Mucosa of descending colon (tissue), 3 donors: ENCODE measurements at regions not wholly inside any gene's neighbourhood (a gene's known extent, or its start where the extent isn't known, plus 50 kb on each side); places are given as distances from the start of the nearest gene placed in this dataset.

Experiments
- ATAC-seq: fragments of 200-7000 bp; cut with Tn5 transposase; one replicate; pipeline ENCODE4 v1.9.1; 2020; ENCODE audit warnings: mild to moderate bottlenecking, moderate library complexity
- DNase-seq, 3 donors: peaks; one replicate each; pipeline ENCODE4 v3.0.0-alpha.2; 2020
- H3K36me3 ChIP-seq: fragments of 200-600 bp; one replicate; pipeline ENCODE4 v1.8.0; 2021; ENCODE audit warnings: low read depth, mild to moderate bottlenecking
- H3K4me1 ChIP-seq: fragments of 200-600 bp; one replicate; pipeline ENCODE4 v1.8.0; 2021; ENCODE audit warnings: low read depth, mild to moderate bottlenecking
- H3K4me3 ChIP-seq: fragments of 200-600 bp; one replicate; pipeline ENCODE4 v1.8.0; 2021; ENCODE audit warnings: mild to moderate bottlenecking
- H3K9me3 ChIP-seq: fragments of 200-600 bp; one replicate; pipeline ENCODE4 v1.8.0; 2021; ENCODE audit warnings: mild to moderate bottlenecking
- intact Hi-C, 2 donors: fragments of 100-400 bp; cut with DNase I in 1 of 2; cut with micrococcal nuclease in 1 of 2; formaldehyde crosslinking; loops; one replicate each; pipeline versions ENCODE4 v1.11.0 to v1.11.1; 2022; cut with DNase I, micrococcal nuclease
- TF ChIP-seq, protein P1 (sequence below): fragments of 200-600 bp; IDR thresholded peaks from one replicate; pipeline ENCODE4 v1.8.0; 2022; ENCODE audit warnings: antibody characterized with exemption, mild to moderate bottlenecking
- donor health status: DM: no; HTN: no; CAD: no; lungs with moderate emphysema.
- donor health status: DM: no; HTN: no; CAD: no.
- donor health status: DM: no; HTN: yes; CAD: no.

DNA sequence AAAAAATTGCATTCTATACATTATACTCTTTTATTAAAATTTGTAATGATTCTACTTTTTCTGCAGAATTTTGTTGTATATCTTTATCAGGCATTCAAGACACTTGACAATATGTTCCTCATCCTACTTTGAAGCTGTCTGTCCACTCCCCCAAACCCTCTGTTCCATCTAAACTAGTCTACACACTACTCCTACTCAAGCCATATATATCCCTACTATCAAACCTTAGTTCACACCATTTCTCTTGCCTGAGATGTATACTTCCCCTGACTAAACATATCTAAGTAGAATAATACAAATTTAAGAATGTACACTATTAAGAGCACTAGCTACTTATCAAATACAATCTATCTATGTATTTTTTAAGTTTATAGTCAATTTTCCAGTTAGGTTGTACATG lies 107.1 kb upstream of the FTMT start:
- Histone ChIP-seq H3K9me3 (no peaks in the 10 kb centered on the region), H3K36me3 (no peaks in the 10 kb centered on the region), H3K4me1 (no peaks in the 10 kb centered on the region), H3K4me3 (no peak overlapping the region)
- TF ChIP-seq, protein P1, sequence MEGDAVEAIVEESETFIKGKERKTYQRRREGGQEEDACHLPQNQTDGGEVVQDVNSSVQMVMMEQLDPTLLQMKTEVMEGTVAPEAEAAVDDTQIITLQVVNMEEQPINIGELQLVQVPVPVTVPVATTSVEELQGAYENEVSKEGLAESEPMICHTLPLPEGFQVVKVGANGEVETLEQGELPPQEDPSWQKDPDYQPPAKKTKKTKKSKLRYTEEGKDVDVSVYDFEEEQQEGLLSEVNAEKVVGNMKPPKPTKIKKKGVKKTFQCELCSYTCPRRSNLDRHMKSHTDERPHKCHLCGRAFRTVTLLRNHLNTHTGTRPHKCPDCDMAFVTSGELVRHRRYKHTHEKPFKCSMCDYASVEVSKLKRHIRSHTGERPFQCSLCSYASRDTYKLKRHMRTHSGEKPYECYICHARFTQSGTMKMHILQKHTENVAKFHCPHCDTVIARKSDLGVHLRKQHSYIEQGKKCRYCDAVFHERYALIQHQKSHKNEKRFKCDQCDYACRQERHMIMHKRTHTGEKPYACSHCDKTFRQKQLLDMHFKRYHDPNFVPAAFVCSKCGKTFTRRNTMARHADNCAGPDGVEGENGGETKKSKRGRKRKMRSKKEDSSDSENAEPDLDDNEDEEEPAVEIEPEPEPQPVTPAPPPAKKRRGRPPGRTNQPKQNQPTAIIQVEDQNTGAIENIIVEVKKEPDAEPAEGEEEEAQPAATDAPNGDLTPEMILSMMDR: no peak
- ATAC-seq (no peak), DNase-seq (no peak)
- intact Hi-C loops: no loop called here

DNA sequence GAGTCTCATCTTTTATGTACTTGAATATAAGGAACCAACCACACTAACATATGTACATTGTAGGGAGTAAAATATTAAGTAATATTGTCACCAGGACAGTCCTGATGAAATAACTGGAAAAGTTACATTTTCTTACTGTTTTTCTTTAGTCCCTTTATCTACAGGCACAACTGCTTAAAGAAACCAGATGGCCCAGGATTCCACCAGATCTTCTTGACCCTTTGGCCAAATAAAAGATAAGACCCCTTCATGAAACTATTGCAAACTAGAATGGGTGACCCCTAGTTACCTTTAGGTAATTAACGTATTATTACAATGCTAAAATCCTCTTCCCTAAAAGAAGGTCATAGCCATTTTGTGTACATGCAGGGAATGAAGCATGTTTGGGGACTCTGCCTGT lies 106.3 kb upstream of the FTMT start:
- Histone ChIP-seq H3K4me3 (no peak overlapping the region), H3K4me1 (no peaks in the 10 kb centered on the region), H3K36me3 (no peaks in the 10 kb centered on the region), H3K9me3 (no peaks in the 10 kb centered on the region)
- ATAC-seq: no peak
- intact Hi-C loops: no loop called here
- DNase-seq: no peak
- TF ChIP-seq, protein P1: no peak

DNA sequence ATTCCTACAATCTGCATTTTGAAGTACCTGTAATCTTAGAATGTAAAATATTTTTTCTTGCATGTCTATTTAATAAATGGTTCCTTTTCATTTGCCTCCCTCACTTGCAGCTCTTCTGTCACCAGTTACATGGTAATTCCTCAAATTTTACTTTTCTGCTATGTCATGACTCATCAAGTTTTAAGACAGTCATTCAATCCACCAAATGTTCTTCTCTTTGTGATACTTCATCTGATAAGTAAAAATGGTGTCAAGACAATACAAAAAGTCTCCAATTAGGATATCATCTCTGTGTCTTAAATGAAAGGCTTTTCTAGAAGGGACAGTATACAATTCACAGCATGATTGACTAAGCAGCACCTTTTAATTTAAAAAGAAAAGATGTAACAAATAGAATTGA lies 104.9 kb upstream of the FTMT start:
- DNase-seq (no peak), ATAC-seq (no peak)
- H3K9me3 ChIP-seq: no peaks in the 10 kb centered on the region
- TF ChIP-seq, protein P1: no peak
- no peaks in the 10 kb centered on the region for H3K36me3 ChIP-seq
- no peak overlapping the region for H3K4me3 ChIP-seq
- intact Hi-C loops: no loop called here
- H3K4me1 ChIP-seq: no peaks in the 10 kb centered on the region

DNA sequence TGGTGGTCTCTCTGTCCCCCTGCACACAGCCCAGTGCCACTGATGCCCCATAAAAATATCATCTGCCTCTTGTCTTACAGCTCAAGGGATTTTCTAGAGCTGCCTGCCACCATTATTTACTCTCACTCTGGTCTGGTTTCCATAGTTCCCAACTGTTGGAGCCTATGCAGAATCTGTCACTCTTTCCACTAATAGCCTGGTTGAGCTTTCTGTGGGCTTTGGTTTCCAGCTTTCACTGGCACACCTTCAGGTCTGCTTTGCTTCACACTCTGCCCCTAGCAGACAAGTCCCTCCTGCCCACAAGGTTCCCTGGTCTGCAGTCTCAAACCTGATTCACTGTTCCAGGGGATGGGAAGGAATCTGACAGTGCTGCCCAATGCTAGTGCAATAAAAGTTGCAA lies 103.0 kb upstream of the FTMT start:
- Histone ChIP-seq H3K9me3 (no peaks in the 10 kb centered on the region), H3K36me3 (no peaks in the 10 kb centered on the region), H3K4me3 (no peak overlapping the region), H3K4me1 (no peaks in the 10 kb centered on the region)
- TF ChIP-seq, protein P1: no peak
- ATAC-seq: no peak
- intact Hi-C loops: no loop called here
- DNase-seq: no peak

DNA sequence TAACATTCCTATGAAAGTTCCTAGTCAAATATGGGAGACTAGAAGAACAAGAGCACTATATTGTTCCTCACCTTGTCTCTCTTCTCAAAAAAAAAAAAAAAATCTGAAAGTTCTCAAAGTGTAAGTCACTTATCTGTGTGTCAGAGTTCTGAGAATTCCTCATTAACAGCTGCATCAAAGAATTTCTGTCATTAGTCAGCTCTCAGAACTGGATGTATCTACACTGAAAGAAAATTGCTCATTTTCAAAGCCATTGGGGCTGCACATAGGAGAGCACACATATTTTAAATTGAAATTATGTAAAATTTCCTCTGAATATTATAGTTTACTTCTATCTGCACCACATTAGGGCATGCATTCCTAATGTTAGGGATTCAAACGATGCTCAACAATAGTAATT lies 99.5 kb upstream of the FTMT start:
- H3K4me1 ChIP-seq: no peaks in the 10 kb centered on the region
- H3K9me3 ChIP-seq: no peaks in the 10 kb centered on the region
- H3K4me3 ChIP-seq: no peak overlapping the region
- intact Hi-C loops: no loop called here
- H3K36me3 ChIP-seq: no peaks in the 10 kb centered on the region
- no peak for ATAC-seq
- TF ChIP-seq, protein P1: no peak
- DNase-seq: no peak

DNA sequence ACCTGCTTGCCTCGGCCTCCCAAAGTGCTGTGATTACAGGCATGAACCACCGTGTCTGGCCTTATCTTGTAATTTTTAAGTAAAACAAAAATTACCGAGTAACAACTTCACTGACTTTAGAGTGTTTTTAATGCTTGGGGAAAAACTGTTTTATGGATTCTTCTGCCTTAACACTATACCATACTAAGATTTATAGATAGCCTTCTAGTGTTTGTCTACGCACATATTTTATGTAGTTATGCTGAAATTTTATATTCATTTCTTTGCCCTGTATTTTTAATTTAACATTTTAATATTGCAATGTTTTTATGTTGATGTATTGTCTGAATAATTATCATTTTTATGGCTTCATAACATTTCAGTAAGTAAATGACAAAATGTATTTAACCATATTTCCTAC lies 96.4 kb upstream of the FTMT start:
- intact Hi-C loops: no loop called here
- Histone ChIP-seq H3K36me3 (no peaks in the 10 kb centered on the region), H3K9me3 (no peaks in the 10 kb centered on the region), H3K4me3 (no peak overlapping the region), H3K4me1 (no peaks in the 10 kb centered on the region)
- no peak for DNase-seq
- TF ChIP-seq, protein P1: no peak
- ATAC-seq: no peak
